ENCODE measurements at regions not wholly inside any gene's neighbourhood (a gene's known extent, or its start where the extent isn't known, plus 50 kb on each side); places are given as distances from the start of the nearest gene placed in this dataset.

DNA sequence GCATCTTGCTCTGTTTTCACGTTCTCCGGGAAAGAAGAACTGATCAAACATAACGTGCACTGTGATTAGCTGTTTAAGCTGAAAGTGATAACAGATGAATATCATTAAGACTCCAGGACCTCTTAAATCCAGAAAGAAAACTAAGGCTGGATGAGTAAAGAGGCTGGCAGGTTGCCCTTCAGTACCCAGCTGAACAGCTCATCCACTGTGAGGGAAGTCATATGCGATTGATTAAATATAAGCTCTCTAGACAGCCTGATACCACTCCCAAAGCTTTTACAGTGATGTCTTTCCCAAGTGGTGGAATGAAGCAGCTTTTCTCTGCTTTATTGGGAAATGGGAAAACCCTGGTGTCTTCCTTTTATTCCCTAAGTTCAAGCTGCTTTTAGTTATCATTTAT is 116.9 kb downstream of the EFNB2 start:
- no peaks in the 10 kb centered on the region for H3K9me3 Mint-ChIP-seq
- no peak overlapping the region for H3K4me3 Mint-ChIP-seq
- no peak for DNase-seq (ENCODE audit: low spot score in 2 of 2, unreplicated experiment in 2 of 2)
- H3K36me3 Mint-ChIP-seq, result no peaks in the 10 kb centered on the region
- peaks cover 7% of the 10 kb centered on the region for H3K4me1 Mint-ChIP-seq
- TF ChIP-seq, protein P1, sequence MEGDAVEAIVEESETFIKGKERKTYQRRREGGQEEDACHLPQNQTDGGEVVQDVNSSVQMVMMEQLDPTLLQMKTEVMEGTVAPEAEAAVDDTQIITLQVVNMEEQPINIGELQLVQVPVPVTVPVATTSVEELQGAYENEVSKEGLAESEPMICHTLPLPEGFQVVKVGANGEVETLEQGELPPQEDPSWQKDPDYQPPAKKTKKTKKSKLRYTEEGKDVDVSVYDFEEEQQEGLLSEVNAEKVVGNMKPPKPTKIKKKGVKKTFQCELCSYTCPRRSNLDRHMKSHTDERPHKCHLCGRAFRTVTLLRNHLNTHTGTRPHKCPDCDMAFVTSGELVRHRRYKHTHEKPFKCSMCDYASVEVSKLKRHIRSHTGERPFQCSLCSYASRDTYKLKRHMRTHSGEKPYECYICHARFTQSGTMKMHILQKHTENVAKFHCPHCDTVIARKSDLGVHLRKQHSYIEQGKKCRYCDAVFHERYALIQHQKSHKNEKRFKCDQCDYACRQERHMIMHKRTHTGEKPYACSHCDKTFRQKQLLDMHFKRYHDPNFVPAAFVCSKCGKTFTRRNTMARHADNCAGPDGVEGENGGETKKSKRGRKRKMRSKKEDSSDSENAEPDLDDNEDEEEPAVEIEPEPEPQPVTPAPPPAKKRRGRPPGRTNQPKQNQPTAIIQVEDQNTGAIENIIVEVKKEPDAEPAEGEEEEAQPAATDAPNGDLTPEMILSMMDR (IDR thresholded peaks at IDR 0.05; ENCODE audit: unreplicated experiment), result no peak
- peaks cover 10% of the 10 kb centered on the region for H3K27me3 Mint-ChIP-seq (ENCODE audit: low read depth)
- no peak overlapping the region for H3K27ac Mint-ChIP-seq

- no peaks in the 10 kb centered on the region for H3K36me3 Mint-ChIP-seq
- H3K4me1 Mint-ChIP-seq, result peaks cover 7% of the 10 kb centered on the region
- no peak for DNase-seq (ENCODE audit: low spot score in 2 of 2, unreplicated experiment in 2 of 2)
- H3K27ac Mint-ChIP-seq, result no peak overlapping the region
- TF ChIP-seq, protein P1 (IDR thresholded peaks at IDR 0.05; ENCODE audit: unreplicated experiment), result no peak
- H3K9me3 Mint-ChIP-seq, result no peaks in the 10 kb centered on the region
- H3K27me3 Mint-ChIP-seq (ENCODE audit: low read depth), result peaks cover 10% of the 10 kb centered on the region
- no peak overlapping the region for H3K4me3 Mint-ChIP-seq
Measured at GRCh38 chr13:106417467-106418110, 117.9 kb downstream of the EFNB2 start.

- peaks cover 10% of the 10 kb centered on the region for H3K27me3 Mint-ChIP-seq (ENCODE audit: low read depth)
- TF ChIP-seq, protein P1 (IDR thresholded peaks at IDR 0.05; ENCODE audit: unreplicated experiment), result no peak
- H3K4me1 Mint-ChIP-seq, result peaks cover 7% of the 10 kb centered on the region
- no peak overlapping the region for H3K4me3 Mint-ChIP-seq
- no peaks in the 10 kb centered on the region for H3K36me3 Mint-ChIP-seq
- no peak for DNase-seq (ENCODE audit: low spot score in 2 of 2, unreplicated experiment in 2 of 2)
- H3K9me3 Mint-ChIP-seq, result no peaks in the 10 kb centered on the region
- no peak overlapping the region for H3K27ac Mint-ChIP-seq
Measured at GRCh38 chr13:106416645-106417044, 118.8 kb downstream of the EFNB2 start.

DNA sequence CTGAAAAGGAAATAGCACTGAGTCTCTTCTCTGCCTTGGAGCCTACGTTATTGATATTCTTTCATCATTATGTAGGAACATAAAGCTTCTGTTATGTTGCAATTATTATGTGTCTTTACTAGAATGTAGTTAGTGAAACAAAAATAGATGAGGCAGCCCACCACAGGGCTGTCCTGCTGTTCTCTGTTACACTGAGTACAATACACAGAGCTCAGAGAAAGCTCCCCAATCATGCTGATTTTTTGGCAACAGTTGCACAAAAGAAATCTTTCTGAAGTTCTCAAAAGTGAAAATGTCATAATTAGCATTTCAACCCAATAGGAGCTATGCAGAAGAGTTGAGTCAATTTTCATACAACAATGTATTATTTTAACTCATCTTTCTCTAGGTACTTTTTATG is 119.5 kb downstream of the EFNB2 start:
- DNase-seq (ENCODE audit: low spot score in 2 of 2, unreplicated experiment in 2 of 2), result no peak
- Mint-ChIP-seq H3K36me3 (no peaks in the 10 kb centered on the region), H3K4me1 (peaks cover 7% of the 10 kb centered on the region), H3K9me3 (no peaks in the 10 kb centered on the region), H3K27ac (no peak overlapping the region), H3K4me3 (no peak overlapping the region), H3K27me3 (ENCODE audit: low read depth) (peaks cover 10% of the 10 kb centered on the region)
- TF ChIP-seq, protein P1 (IDR thresholded peaks at IDR 0.05; ENCODE audit: unreplicated experiment), result no peak

- TF ChIP-seq, protein P1 (IDR thresholded peaks at IDR 0.05; ENCODE audit: unreplicated experiment), result no peak
- H3K9me3 Mint-ChIP-seq, result no peaks in the 10 kb centered on the region
- no peak overlapping the region for H3K27ac Mint-ChIP-seq
- H3K4me1 Mint-ChIP-seq, result peaks cover 7% of the 10 kb centered on the region
- no peak for DNase-seq (ENCODE audit: low spot score in 2 of 2, unreplicated experiment in 2 of 2)
- peaks cover 10% of the 10 kb centered on the region for H3K27me3 Mint-ChIP-seq (ENCODE audit: low read depth)
- H3K36me3 Mint-ChIP-seq, result no peaks in the 10 kb centered on the region
- H3K4me3 Mint-ChIP-seq, result no peak overlapping the region
Measured at GRCh38 chr13:106415442-106415841, 120.0 kb downstream of the EFNB2 start.

- TF ChIP-seq, protein P1 (IDR thresholded peaks at IDR 0.05; ENCODE audit: unreplicated experiment), result no peak
- no peak for DNase-seq (ENCODE audit: low spot score in 2 of 2, unreplicated experiment in 2 of 2)
- peaks cover 4% of the 10 kb centered on the region for H3K9me3 Mint-ChIP-seq
- H3K27ac Mint-ChIP-seq, result no peak overlapping the region
- H3K36me3 Mint-ChIP-seq, result no peaks in the 10 kb centered on the region
- H3K4me3 Mint-ChIP-seq, result no peak overlapping the region
- peaks cover 28% of the 10 kb centered on the region for H3K4me1 Mint-ChIP-seq
- no peaks in the 10 kb centered on the region for H3K27me3 Mint-ChIP-seq (ENCODE audit: low read depth)
Measured at GRCh38 chr13:106407338-106407737, 128.1 kb downstream of the EFNB2 start.
